Putamen (tissue), 1 donor: ENCODE measurements at regions not wholly inside any gene's neighbourhood (a gene's known extent, or its start where the extent isn't known, plus 50 kb on each side); places are given as distances from the start of the nearest gene placed in this dataset.
"Not testable (repeated sequence)": the region's sequence is repeated elsewhere in the genome, so short reads cannot be mapped to it uniquely, and the experiment has no call there.

Experiments
- DNase-seq: peaks from one replicate; pipeline ENCODE4 v3.0.0-alpha.2; 2016; ENCODE audit warnings: low spot score

- DNase-seq: no peak
Observed at GRCh38 chr5:102666164-102666946, 88.8 kb upstream of the PAM start.

- DNase-seq: no peak
Observed at GRCh38 chr5:102668220-102668932, 86.7 kb upstream of the PAM start.

- DNase-seq: no peak
Observed at GRCh38 chr5:102670224-102670836, 84.8 kb upstream of the PAM start.

GRCh38 chr5:102671033-102671734, 83.9 kb upstream of the PAM start:
- DNase-seq: not testable (repeated sequence)

- no peak for DNase-seq
Observed at GRCh38 chr5:102678267-102679058, 76.6 kb upstream of the PAM start.

- DNase-seq: peak; percentile 81
Observed at GRCh38 chr5:102681403-102681983, 73.6 kb upstream of the PAM start.

DNA sequence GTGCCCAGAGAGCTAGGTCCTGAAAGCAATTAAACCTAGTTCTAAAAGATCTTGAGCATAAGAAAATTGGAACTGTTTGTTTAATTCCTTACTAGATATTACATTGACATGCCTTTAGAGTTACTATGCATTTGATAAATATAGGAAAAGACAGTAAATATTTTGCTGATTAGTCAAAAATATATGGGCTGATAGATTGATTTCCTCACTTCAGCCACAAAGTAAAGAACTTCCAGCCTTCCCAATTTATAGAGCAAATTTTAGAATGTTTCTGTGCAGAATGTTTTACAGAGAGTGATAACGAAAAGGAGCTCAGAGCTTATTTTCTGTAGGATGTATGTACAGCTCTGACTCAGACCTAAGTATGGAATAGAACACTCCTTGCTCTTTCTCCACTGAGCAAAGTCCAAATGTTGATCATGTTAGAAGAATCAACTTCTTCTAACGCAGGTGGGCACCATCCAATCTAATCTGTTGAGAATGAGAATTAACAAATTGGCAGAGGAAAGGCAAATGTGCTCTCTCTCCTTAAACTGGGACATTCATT, 72.9 kb upstream of the PAM start:
- no peak for DNase-seq

DNA sequence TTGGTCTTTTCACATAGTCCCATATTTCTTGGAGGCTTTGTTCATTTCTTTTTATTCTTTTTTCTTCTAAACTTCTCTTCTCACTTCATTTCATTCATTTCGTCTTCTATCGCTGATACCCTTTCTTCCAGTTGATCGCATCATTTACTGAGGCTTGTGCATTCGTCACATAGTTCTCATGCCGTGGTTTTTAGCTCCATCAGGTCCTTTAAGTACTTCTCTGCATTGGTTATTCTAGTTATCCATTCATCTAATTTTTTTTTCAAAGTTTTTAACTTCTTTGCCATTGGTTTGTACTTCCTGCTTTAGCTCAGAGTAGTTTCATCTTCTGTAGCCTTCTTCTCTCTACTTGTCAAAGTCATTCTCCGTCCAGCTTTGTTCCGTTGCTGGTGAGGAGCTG, 67.0 kb upstream of the PAM start:
- not testable (repeated sequence) for DNase-seq

- DNase-seq: not testable (repeated sequence)
Observed at GRCh38 chr5:102688581-102689342, 66.3 kb upstream of the PAM start.

DNA sequence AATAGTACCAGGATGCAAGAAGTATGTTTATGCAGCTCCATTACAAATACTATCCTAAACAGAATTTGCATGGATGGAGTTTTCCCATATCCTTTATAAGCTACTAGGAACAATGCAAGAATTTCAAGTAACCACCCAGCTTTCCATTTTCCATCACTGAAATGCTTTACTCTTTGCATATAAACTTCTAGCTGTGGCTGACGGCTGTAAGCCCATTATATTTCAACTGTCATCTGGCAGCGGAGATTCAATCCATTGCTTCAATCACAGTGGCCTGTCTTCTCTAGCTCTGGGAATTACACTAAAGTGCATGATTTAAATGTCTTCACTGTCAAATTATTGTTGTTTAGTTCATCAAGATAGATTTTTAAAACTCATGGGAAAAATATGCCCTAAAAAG, 64.2 kb upstream of the PAM start:
- DNase-seq: no peak

GRCh38 chr5:102691434-102691833, 63.7 kb upstream of the PAM start:
- no peak for DNase-seq

- no peak for DNase-seq
Observed at GRCh38 chr5:102700120-102700831, 54.8 kb upstream of the PAM start.

DNA sequence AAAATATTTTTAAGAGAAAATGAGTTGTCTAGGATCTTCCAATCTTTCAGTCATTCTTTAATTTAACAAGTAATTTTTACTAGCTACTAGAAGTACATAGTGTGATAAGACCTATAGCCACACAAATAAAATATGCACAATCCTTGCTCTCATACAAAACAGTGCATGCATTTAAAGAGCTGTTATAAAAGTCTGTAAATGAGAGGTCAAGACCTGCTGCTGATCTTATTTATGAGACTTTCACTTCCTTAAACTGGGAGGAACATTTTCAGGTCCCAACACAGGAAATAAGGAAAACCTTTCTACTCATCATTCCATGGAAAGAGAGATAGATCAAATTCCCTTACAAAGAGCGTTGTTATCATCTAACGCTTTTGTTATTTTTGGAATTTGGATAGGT, 54.2 kb upstream of the PAM start:
- DNase-seq: no peak

DNA sequence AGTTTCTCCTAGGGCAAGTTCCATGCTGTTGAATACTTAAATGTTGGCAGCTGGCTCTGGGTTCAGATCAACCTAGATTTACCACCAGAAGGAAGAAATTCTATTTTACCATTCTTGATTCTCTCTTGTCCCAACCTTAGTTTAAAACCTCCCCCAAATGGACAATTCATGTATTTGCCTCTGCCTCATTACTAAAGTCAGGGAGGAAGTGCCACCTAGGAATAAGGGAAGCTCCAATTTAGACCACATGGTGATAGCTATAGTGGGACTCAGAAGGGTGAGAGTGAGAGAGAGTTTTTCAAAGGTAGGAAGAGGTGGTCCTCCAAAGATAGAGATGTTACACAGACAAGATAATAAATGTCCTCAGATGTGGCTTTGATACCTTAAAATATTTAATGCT, 53.4 kb upstream of the PAM start:
- no peak for DNase-seq
